Endodermal cell (in vitro differentiated cells): ENCODE measurements at regions not wholly inside any gene's neighbourhood (a gene's known extent, or its start where the extent isn't known, plus 50 kb on each side); places are given as distances from the start of the nearest gene placed in this dataset.

Experiments used
- DNase-seq: peaks from one replicate; pipeline ENCODE4 v3.0.0-alpha.2; 2017
- H3K27ac ChIP-seq: 2 replicates; pipeline ENCODE4 v1.5.1; 2013; ENCODE audit warnings: mild to moderate bottlenecking, low read depth, low read length, moderate library complexity
- H3K27me3 ChIP-seq: 2 replicates; pipeline ENCODE4 v1.6.1; 2013; ENCODE audit warnings: mild to moderate bottlenecking, low read length, moderate library complexity; ENCODE audit not compliant: insufficient read depth, control insufficient read depth, poor library complexity, severe bottlenecking
- H3K36me3 ChIP-seq: 2 replicates; pipeline ENCODE4 v1.7.0; 2013; ENCODE audit warnings: mild to moderate bottlenecking, low read length, moderate library complexity; ENCODE audit not compliant: control insufficient read depth, insufficient read depth
- H3K4me1 ChIP-seq: one replicate; pipeline ENCODE4 v1.7.0; 2013; ENCODE audit warnings: low read length; ENCODE audit not compliant: control insufficient read depth, insufficient read depth
- H3K4me3 ChIP-seq: 2 replicates; pipeline ENCODE4 v1.5.1; 2013; ENCODE audit warnings: mild to moderate bottlenecking, low read length, moderate library complexity
- H3K9ac ChIP-seq: 2 replicates; pipeline ENCODE4 v1.6.1; 2013; ENCODE audit warnings: mild to moderate bottlenecking, low read length, moderate library complexity; ENCODE audit not compliant: poor library complexity, severe bottlenecking; ENCODE audit errors: extremely low read depth
- H3K9me3 ChIP-seq: 2 replicates; pipeline ENCODE4 v1.6.1; 2013; ENCODE audit warnings: mild to moderate bottlenecking, low read length, moderate library complexity; ENCODE audit not compliant: control insufficient read depth
- H3K27ac Mint-ChIP-seq: 2 replicates; pipeline ENCODE4 v1.8.0; 2020; ENCODE audit warnings: mixed read lengths
- H3K27me3 Mint-ChIP-seq: 2 replicates; pipeline ENCODE4 v1.8.0; 2021; ENCODE audit warnings: mild to moderate bottlenecking, mixed read lengths; ENCODE audit not compliant: insufficient read depth
- H3K36me3 Mint-ChIP-seq: 2 replicates; pipeline ENCODE4 v1.8.0; 2020; ENCODE audit warnings: low read depth, mixed read lengths
- H3K4me1 Mint-ChIP-seq: 2 replicates; pipeline ENCODE4 v1.8.0; 2020; ENCODE audit warnings: mixed read lengths
- H3K4me3 Mint-ChIP-seq: 2 replicates; pipeline ENCODE4 v1.8.0; 2020; ENCODE audit warnings: mild to moderate bottlenecking, moderate library complexity, mixed read lengths
- H3K9me3 Mint-ChIP-seq: 2 replicates; pipeline ENCODE4 v1.8.0; 2020; ENCODE audit warnings: mild to moderate bottlenecking, mixed read lengths
- WGBS, 2 experiments: methylation state at CpG; one replicate each; pipeline versions ENCODE4 v1.1.5 to v1.1.7; 2013; ENCODE audit warnings: missing lambda C conversion rate in 2 of 2, mixed read lengths in 1 of 2; ENCODE audit not compliant: insufficient coverage in 1 of 2, insufficient read length in 1 of 2; 5-methylcytosine and 5-hydroxymethylcytosine counted together
- TF ChIP-seq, protein P1 (sequence below): fragments of 200-600 bp; sonication (generic); conservative IDR thresholded peaks from 2 replicates; pipeline ENCODE4 v1.5.0; 2021; ENCODE audit warnings: antibody characterized with exemption, mild to moderate bottlenecking

DNA sequence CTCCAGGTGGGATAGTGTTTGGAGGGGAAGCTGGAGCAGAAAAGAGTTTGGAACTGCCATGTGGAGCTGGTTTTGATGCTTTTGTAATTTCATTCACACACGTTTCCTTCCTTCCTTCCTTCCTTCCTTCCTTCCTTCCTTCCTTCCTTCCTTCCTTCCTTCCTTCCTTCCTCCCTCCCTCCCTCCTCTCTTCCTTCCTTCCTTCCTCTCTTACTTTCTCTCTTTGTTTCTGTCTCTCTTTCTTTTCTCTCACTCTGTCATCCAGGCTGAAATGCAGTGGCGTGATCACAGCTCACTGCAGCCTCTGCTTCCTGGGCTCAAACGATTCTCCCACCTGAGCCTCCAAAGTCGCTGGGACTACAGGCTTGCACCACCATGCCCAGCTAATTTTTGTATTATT lies 168.0 kb upstream of the ARID2 start:
- H3K9me3 ChIP-seq = peaks cover 10% of the 10 kb centered on the region
- H3K4me3 ChIP-seq = no peak overlapping the region
- H3K9ac ChIP-seq = no peak overlapping the region
- Mint-ChIP-seq H3K36me3 (no peaks in the 10 kb centered on the region), H3K27me3 (peaks cover 58% of the 10 kb centered on the region), H3K4me1 (peaks cover 5% of the 10 kb centered on the region), H3K9me3 (no peaks in the 10 kb centered on the region), H3K27ac (no peak overlapping the region), H3K4me3 (no peak overlapping the region)
- H3K27me3 ChIP-seq = peaks cover 61% of the 10 kb centered on the region
- no peak for DNase-seq
- no peak overlapping the region for H3K27ac ChIP-seq
- H3K36me3 ChIP-seq = no peaks in the 10 kb centered on the region
- 92 to 94% methylated on average over 2 to 4 of the region's 4 CpGs for WGBS, 2 experiments
- no peaks in the 10 kb centered on the region for H3K4me1 ChIP-seq
- TF ChIP-seq, protein P1, sequence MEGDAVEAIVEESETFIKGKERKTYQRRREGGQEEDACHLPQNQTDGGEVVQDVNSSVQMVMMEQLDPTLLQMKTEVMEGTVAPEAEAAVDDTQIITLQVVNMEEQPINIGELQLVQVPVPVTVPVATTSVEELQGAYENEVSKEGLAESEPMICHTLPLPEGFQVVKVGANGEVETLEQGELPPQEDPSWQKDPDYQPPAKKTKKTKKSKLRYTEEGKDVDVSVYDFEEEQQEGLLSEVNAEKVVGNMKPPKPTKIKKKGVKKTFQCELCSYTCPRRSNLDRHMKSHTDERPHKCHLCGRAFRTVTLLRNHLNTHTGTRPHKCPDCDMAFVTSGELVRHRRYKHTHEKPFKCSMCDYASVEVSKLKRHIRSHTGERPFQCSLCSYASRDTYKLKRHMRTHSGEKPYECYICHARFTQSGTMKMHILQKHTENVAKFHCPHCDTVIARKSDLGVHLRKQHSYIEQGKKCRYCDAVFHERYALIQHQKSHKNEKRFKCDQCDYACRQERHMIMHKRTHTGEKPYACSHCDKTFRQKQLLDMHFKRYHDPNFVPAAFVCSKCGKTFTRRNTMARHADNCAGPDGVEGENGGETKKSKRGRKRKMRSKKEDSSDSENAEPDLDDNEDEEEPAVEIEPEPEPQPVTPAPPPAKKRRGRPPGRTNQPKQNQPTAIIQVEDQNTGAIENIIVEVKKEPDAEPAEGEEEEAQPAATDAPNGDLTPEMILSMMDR = no peak

DNA sequence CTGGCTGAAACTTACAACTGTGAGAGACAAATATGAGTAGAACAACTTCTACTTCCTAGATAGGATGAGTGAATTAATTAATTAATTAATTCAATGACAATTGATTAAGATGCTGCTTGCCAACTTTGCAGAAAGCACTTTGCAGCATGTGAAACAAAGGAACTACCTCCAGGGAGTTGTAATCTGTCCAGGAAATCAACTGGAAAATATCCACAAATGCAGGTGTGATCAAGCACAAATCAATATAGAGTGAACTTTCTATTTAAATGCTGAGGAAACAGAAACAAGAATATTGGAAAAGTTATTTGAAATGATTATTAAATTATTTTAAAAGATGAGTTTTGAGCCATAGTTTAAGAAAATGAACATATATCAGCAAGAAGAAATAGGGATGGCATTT lies 163.9 kb upstream of the ARID2 start:
- Histone ChIP-seq H3K27me3 (peaks cover 78% of the 10 kb centered on the region), H3K36me3 (no peaks in the 10 kb centered on the region), H3K9ac (no peak overlapping the region), H3K27ac (no peak overlapping the region), H3K9me3 (peaks cover 7% of the 10 kb centered on the region), H3K4me3 (no peak overlapping the region), H3K4me1 (peaks cover 3% of the 10 kb centered on the region)
- H3K4me1 Mint-ChIP-seq = peaks cover 22% of the 10 kb centered on the region
- H3K4me3 Mint-ChIP-seq = no peak overlapping the region
- TF ChIP-seq, protein P1 = no peak
- H3K27ac Mint-ChIP-seq = no peak overlapping the region
- no peaks in the 10 kb centered on the region for H3K9me3 Mint-ChIP-seq
- DNase-seq = no peak
- H3K36me3 Mint-ChIP-seq = no peaks in the 10 kb centered on the region
- peaks cover 77% of the 10 kb centered on the region for H3K27me3 Mint-ChIP-seq

DNA sequence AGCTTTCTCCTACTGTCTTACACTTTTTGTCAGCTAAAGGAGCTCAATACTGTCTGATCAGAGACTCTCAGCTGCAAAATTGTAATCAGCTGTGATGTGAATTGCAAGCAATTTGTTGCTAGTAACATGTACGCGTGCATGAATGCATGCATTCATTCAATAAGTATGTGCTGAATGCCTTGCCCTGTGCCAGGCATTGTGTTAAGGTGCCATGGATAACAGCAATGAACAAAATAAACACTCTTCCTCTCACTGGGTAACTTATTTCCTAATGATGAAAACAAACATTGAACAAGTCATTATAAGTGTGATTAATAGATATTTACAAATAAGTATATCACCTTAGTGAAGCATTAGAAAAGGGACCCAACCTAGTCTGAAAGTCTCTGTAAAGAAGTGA lies 163.2 kb upstream of the ARID2 start:
- Histone ChIP-seq H3K9ac (no peak overlapping the region), H3K27ac (no peak overlapping the region), H3K4me1 (peaks cover 3% of the 10 kb centered on the region), H3K36me3 (no peaks in the 10 kb centered on the region), H3K27me3 (peaks cover 78% of the 10 kb centered on the region), H3K4me3 (no peak overlapping the region), H3K9me3 (peaks cover 7% of the 10 kb centered on the region)
- DNase-seq = no peak
- Mint-ChIP-seq H3K36me3 (no peaks in the 10 kb centered on the region), H3K27me3 (peaks cover 77% of the 10 kb centered on the region), H3K9me3 (no peaks in the 10 kb centered on the region), H3K4me3 (no peak overlapping the region), H3K4me1 (peaks cover 22% of the 10 kb centered on the region), H3K27ac (no peak overlapping the region)
- 89% methylated on average over 2 of the region's 2 CpGs; no CpG with 5 or more reads in 1 of the 2 experiments for WGBS, 2 experiments
- TF ChIP-seq, protein P1 = no peak
